CD4-positive, alpha-beta T cell (primary cell): ENCODE measurements at regions not wholly inside any gene's neighbourhood (a gene's known extent, or its start where the extent isn't known, plus 50 kb on each side); places are given as distances from the start of the nearest gene placed in this dataset.

Experiments used
- ATAC-seq: fragments of 200-7000 bp; cut with Tn5 transposase; one replicate; pipeline ENCODE4 v1.10.0; 2022; ENCODE audit warnings: mild to moderate bottlenecking; ENCODE audit not compliant: poor library complexity
- CTCF ChIA-PET: fragments of 350-600 bp; sonication (Branson Sonifier 250); formaldehyde crosslinking; loops from one replicate; lab custom pipeline; 2021; ENCODE audit warnings: antibody characterized with exemption, inconsistent platforms; lab: Charles Lee
- POLR2A ChIA-PET: fragments of 350-600 bp; sonication (Branson Sonifier 250); formaldehyde crosslinking; loops from one replicate; lab custom pipeline; 2021; ENCODE audit warnings: antibody characterized with exemption, inconsistent platforms; lab: Charles Lee
- DNase-seq, 14 experiments: peaks; one replicate each; pipeline ENCODE4 v3.0.0-alpha.2; 2013 to 2020; ENCODE audit warnings: mixed read lengths in 2 of 14
- H3K27ac ChIP-seq, 2 donors: one replicate each; pipeline versions ENCODE4 v1.5.1 to v1.7.0; 2013; ENCODE audit warnings: low read length in 2 of 2, low read depth in 1 of 2, mild to moderate bottlenecking in 1 of 2
- H3K27me3 ChIP-seq, 2 experiments: 1 replicate in 1 of 2; 2 replicates in 1 of 2; pipeline versions ENCODE4 v1.6.1 to v1.7.0; 2013; ENCODE audit warnings: low read length in 2 of 2, control low read depth in 1 of 2, mild to moderate bottlenecking in 1 of 2, moderate library complexity in 1 of 2; ENCODE audit not compliant: insufficient read depth in 2 of 2, control insufficient read depth in 1 of 2
- H3K36me3 ChIP-seq: one replicate; pipeline ENCODE4 v1.6.1; 2013; ENCODE audit warnings: low read length, control low read depth; ENCODE audit not compliant: insufficient read depth
- H3K4me1 ChIP-seq: one replicate; pipeline ENCODE4 v1.6.1; 2013; ENCODE audit warnings: low read length, control low read depth; ENCODE audit not compliant: insufficient read depth
- H3K4me3 ChIP-seq: one replicate; pipeline ENCODE4 v1.5.1; 2013; ENCODE audit warnings: mild to moderate bottlenecking, low read length, moderate library complexity
- H3K9me3 ChIP-seq, 2 experiments: 1 replicate in 1 of 2; 2 replicates in 1 of 2; pipeline versions ENCODE4 v1.6.1 to v1.7.0; 2013; ENCODE audit warnings: low read length in 2 of 2, mild to moderate bottlenecking in 2 of 2, control low read depth in 1 of 2, moderate library complexity in 1 of 2; ENCODE audit not compliant: control insufficient read depth in 1 of 2, insufficient read depth in 1 of 2
- H3K27ac Mint-ChIP-seq: one replicate; pipeline ENCODE4 v1.8.0; 2020; ENCODE audit warnings: mixed read lengths
- H3K27me3 Mint-ChIP-seq: one replicate; pipeline ENCODE4 v1.8.0; 2021; ENCODE audit warnings: mixed read lengths
- H3K36me3 Mint-ChIP-seq: one replicate; pipeline ENCODE4 v1.8.0; 2021; ENCODE audit warnings: low read depth, mixed read lengths
- H3K4me1 Mint-ChIP-seq: one replicate; pipeline ENCODE4 v1.8.0; 2021; ENCODE audit warnings: low read depth, mixed read lengths
- H3K4me3 Mint-ChIP-seq: one replicate; pipeline ENCODE4 v1.8.0; 2020; ENCODE audit warnings: mild to moderate bottlenecking, mixed read lengths
- H3K9me3 Mint-ChIP-seq: one replicate; pipeline ENCODE4 v1.8.0; 2020; ENCODE audit warnings: mixed read lengths
- intact Hi-C, 2 experiments: fragments of 100-400 bp; cut with DNase I in 1 of 2; cut with micrococcal nuclease in 1 of 2; formaldehyde crosslinking; loops; one replicate each; pipeline versions ENCODE4 v1.15.1 to v1.9.0; 2023 to 2025; cut with DNase I, micrococcal nuclease
- TF ChIP-seq, protein P1 (sequence below): fragments of 200-600 bp; IDR thresholded peaks from one replicate; pipeline ENCODE4 v1.8.0; 2022; ENCODE audit warnings: antibody characterized with exemption, mild to moderate bottlenecking

DNA sequence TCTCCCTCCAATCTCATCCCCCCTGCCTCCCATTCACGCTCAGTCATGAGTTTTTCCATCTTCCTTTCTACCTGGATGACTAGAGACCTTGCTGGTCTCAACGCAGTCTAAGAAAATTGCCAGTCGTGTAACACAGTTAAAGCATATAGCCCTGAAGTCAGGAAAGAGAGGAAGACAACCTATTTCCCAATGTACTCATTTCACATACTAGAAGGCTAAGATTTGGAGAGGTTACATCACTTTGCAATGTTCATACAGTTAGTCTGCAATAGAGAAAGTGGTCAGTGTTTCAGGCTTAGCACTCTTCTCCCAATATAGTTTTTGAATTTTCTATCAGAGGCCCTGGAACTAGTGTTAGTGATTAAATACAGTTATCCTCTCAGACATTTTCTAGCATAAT lies 278.6 kb downstream of the EDEM1 start:
- ATAC-seq (no peak), DNase-seq (no peak)
- no peaks in the 10 kb centered on the region for H3K4me1 ChIP-seq
- H3K27ac Mint-ChIP-seq: no peak overlapping the region
- TF ChIP-seq, protein P1, sequence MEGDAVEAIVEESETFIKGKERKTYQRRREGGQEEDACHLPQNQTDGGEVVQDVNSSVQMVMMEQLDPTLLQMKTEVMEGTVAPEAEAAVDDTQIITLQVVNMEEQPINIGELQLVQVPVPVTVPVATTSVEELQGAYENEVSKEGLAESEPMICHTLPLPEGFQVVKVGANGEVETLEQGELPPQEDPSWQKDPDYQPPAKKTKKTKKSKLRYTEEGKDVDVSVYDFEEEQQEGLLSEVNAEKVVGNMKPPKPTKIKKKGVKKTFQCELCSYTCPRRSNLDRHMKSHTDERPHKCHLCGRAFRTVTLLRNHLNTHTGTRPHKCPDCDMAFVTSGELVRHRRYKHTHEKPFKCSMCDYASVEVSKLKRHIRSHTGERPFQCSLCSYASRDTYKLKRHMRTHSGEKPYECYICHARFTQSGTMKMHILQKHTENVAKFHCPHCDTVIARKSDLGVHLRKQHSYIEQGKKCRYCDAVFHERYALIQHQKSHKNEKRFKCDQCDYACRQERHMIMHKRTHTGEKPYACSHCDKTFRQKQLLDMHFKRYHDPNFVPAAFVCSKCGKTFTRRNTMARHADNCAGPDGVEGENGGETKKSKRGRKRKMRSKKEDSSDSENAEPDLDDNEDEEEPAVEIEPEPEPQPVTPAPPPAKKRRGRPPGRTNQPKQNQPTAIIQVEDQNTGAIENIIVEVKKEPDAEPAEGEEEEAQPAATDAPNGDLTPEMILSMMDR: no peak
- peaks cover 19% of the 10 kb centered on the region for H3K27me3 Mint-ChIP-seq
- no peak overlapping the region for H3K27ac ChIP-seq
- no peaks in the 10 kb centered on the region for H3K4me1 Mint-ChIP-seq
- no peaks in the 10 kb centered on the region for H3K27me3 ChIP-seq
- H3K9me3 ChIP-seq: no peaks in the 10 kb centered on the region
- no peaks in the 10 kb centered on the region for H3K36me3 ChIP-seq
- no peak overlapping the region for H3K4me3 Mint-ChIP-seq
- ChIA-PET CTCF (no interaction called here), POLR2A (no interaction called here)
- no peak overlapping the region for H3K4me3 ChIP-seq
- intact Hi-C loops: no loop called here
- H3K9me3 Mint-ChIP-seq: no peaks in the 10 kb centered on the region
- H3K36me3 Mint-ChIP-seq: no peaks in the 10 kb centered on the region

DNA sequence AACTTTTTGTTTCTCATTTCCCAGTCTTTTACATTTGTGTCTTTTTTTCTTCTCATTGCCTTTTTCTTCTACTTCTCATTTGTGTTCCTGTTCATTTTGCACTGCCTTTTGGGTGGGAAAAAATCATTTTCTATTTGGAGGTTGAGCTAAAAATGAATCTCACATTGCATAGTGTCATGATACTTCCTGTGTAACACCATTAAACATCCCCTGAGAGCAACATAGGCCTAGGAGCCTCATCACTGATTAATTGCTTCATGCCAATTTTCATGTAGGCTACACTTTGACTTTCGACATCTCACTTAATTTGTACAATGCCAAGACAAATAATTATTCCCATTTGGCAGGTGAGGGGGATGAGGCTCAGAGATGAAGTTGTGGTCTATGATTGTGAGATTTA lies 279.2 kb downstream of the EDEM1 start:
- DNase-seq (no peak), ATAC-seq (no peak)
- POLR2A ChIA-PET: no interaction called here
- Histone ChIP-seq H3K4me3 (no peak overlapping the region), H3K27me3 (no peaks in the 10 kb centered on the region), H3K9me3 (no peaks in the 10 kb centered on the region), H3K4me1 (no peaks in the 10 kb centered on the region), H3K36me3 (no peaks in the 10 kb centered on the region), H3K27ac (no peak overlapping the region)
- Mint-ChIP-seq H3K27me3 (peaks cover 19% of the 10 kb centered on the region), H3K36me3 (no peaks in the 10 kb centered on the region), H3K27ac (no peak overlapping the region), H3K4me3 (no peak overlapping the region), H3K9me3 (no peaks in the 10 kb centered on the region), H3K4me1 (no peaks in the 10 kb centered on the region)
- CTCF ChIA-PET: no interaction called here
- intact Hi-C loops: no loop called here
- TF ChIP-seq, protein P1: no peak

DNA sequence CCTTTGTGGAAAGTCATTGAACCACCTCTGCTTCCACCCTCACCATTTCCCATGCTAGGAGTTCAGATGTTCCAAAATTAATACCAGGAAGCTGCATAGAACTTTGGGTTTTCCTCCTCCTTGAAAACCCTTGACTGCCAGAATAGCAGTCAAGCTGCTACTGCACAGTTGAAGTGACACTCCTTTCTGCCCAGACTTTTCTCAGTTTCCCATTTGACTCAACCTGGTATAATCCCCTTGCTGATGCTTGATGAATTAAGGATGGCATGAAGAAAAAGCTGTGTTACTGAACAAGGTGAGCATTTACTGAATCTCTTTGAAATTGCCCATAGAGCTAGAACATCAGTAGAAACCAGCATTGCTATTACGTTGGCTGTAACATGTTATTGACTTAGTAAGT lies 286.0 kb downstream of the EDEM1 start:
- Histone ChIP-seq H3K27ac (no peak overlapping the region), H3K4me3 (no peak overlapping the region), H3K9me3 (peaks cover 0 to 5% of the 10 kb centered on the region in 2 experiments), H3K27me3 (no peaks in the 10 kb centered on the region), H3K36me3 (no peaks in the 10 kb centered on the region), H3K4me1 (no peaks in the 10 kb centered on the region)
- ATAC-seq: no peak
- intact Hi-C loops: no loop called here
- H3K4me1 Mint-ChIP-seq: no peaks in the 10 kb centered on the region
- POLR2A ChIA-PET: no interaction called here
- no peaks in the 10 kb centered on the region for H3K36me3 Mint-ChIP-seq
- TF ChIP-seq, protein P1: no peak
- DNase-seq: no peak
- H3K27ac Mint-ChIP-seq: no peak overlapping the region
- CTCF ChIA-PET: no interaction called here
- no peak overlapping the region for H3K4me3 Mint-ChIP-seq
- no peaks in the 10 kb centered on the region for H3K9me3 Mint-ChIP-seq
- peaks cover 22% of the 10 kb centered on the region for H3K27me3 Mint-ChIP-seq
